Urothelium cell line (cell line): ENCODE measurements at regions not wholly inside any gene's neighbourhood (a gene's known extent, or its start where the extent isn't known, plus 50 kb on each side); places are given as distances from the start of the nearest gene placed in this dataset.
"Not testable (repeated sequence)": the region's sequence is repeated elsewhere in the genome, so short reads cannot be mapped to it uniquely, and the experiment has no call there.

Source experiments
- DNase-seq: peaks from one replicate; pipeline ENCODE4 v3.0.0; 2011; ENCODE audit warnings: low spot score, mixed read lengths
- FAIRE-seq: peaks from 2 replicates; lab custom pipeline; 2011; peaks lifted over from hg19 to GRCh38; lab: Jason Lieb, UNC

DNA sequence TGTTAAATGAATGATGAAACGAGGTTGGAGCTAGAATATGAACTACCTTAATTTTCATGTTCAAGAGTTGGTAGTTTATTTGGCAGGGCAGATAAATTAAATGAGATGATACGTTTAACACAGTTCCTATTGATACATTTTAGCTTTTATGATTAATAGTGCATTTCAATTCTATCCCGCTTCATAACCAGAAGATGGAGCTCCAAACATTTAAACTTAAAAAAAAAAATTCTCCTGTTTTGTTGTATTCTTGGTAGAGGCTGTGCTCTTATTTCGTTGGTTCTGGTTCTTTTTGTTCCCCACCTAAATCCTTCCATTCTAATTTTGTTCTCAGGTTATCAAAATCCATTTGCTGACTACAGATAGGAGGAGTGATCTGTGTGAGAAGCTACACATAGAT lies 71.8 kb upstream of the PTPN13 start:
- DNase-seq, result no peak
- no peak for FAIRE-seq

DNA sequence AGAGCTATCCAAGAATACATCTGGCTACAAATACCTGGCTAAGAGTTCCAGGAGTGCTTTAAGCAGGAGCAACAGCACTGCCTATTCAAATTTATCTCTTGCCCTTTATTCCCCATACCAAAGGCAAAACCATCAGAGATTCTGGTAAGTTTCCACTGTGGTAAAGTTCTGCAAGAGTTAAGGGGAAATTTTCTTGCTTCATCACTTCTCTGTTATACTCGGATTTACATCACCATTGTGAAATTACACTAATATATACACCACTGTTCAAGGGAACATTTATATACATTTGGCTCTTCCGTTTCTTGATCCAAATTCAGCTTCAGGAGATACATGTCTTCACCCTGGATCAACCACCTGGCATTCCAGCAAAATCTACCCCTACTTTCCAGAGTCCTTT lies 70.8 kb upstream of the PTPN13 start:
- FAIRE-seq (no peak), DNase-seq (no peak)

DNA sequence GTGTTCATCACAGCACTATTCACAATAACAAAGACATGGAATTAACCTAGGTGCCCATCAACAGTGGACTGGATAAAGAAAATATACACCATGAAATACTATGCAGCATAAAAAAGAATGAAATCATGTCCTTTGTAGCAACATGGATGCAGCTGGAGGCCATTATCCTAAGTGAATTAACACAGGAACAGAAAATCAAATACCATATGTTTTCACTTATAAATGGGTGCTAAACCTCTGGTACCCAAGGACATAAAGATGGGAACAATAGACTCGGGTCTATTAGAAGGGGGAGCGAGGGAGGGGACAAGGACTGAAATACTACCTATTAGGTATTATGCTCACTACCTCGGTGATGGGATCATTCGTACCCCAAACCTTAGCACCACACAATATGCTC lies 66.4 kb upstream of the PTPN13 start:
- FAIRE-seq, DNase-seq: not testable (repeated sequence)

DNA sequence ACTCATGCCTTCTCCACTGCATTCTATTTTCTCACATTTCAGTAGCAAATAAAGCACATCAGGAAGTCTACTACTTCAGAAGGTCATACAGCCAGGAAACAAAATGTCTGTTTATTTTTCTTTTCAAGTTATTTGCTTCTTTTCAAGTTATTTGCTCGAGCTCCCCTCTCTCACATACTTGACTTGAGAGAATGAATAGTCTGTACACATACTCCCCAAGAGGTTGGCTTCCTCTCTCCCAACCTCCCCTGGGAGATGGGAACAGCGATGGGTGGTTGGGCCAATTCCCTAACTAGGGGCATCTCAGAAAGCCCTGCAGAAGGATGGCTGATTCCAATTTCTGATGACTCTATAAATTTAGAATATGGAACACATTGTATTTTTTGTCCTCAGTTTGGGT lies 64.7 kb upstream of the PTPN13 start:
- no peak for DNase-seq
- no peak for FAIRE-seq

DNA sequence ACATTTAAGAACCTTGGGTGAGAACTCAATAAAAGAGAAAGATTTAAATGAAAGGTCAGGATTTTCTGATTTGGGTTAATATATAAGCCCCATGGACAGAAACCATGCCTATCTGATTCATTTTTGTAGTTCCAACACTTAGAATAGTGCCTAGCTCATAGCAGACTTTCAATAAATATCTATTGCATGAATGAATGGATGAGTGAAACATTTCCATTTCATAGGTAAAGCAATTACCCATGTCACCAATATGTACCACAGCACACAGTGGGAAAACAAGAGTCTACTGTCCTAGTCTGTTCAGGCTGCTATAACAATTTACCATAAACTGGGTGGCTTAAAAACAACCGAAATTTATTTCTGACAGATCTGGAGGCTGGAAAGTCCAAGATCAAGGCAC lies 63.9 kb upstream of the PTPN13 start:
- DNase-seq, result no peak
- no peak for FAIRE-seq

DNA sequence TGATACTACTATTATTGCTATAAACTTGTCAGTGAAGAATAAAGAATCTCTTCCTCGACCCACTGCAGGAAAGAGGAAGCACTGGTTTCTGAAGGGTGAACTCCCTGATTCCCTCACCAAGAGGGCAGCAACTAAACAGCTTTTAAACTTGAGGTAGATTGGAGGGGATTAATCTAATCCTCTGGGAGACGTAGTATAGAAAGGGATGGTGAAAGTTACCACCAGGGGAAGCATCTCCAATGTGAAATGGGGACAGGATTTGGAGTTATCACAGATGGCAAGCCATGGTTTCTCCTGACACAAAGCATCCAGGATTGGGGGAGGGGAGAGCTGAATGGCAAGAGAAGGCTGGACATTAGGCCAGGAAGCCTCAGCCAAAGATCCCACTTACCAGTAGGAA lies 62.7 kb upstream of the PTPN13 start:
- FAIRE-seq (no peak), DNase-seq (no peak)

DNA sequence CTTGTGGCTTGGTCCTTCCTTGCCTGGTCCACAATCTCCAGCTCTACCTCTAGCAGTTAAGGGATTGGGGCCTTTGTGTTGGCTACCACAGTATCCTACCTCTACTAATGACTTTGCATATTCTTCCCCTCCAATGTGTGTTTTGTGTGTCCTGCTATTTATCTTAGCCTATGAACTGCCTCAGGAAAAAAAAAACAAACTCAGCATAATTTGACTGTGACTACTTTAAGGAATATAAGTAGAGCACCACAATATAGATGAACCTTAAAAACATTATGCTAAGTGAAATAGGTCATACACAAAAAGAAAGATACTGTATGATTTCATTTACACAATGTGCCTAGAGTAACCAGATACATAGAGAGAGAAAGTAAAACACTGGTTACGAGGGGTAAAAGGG lies 61.3 kb upstream of the PTPN13 start:
- no peak for FAIRE-seq
- no peak for DNase-seq

DNA sequence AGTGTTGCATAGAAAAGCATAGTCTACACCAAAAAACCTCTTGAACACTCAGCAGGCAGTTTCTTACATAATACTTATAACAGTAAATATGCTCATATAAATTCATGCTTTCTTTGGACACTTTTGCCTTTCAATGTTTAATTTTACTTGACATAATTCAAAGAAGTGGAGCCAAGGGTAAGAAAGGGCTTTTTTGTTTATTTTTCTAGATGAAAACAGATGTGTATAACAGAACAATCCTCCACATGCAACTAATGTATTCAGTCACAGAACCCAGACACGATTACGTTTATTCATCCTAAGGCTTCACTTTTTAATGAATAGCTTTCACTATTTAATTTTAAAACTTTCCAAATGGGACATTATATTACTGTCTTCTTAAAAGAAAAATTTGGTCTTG lies 58.0 kb upstream of the PTPN13 start:
- FAIRE-seq (no peak), DNase-seq (no peak)

DNA sequence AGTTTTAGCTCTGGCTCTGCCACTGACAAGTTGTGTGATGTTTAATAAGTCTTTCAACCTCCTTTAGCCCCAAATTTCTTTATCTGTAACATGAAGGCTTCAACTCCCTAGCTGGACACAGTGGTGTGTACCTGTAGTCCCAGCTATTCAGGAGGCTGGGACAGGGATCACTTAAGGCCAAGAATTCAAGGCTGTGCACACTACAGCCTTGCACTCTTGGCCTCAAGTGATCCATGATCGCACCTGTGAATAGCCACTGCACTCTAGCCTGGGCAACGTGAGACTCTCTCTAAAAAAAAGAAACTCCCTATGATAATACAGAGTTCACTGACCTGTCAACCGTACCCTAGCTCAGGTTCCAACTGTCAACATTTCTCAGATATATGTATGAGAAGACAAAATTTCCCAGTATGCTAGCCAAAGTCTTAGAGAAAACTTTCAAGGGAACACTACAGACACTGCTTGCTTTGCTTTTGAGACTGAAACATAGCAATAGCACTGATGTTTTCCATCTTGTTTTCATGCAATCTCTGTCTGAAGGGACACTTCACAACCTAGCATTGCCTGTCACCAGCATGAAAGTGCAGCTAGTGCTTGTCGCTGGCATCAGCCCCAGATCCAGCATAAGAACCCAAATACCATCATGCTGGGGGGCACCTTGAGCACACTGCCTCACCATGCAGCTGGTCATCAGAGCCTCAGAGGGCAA lies 51.6 kb upstream of the PTPN13 start:
- DNase-seq, result no peak
- FAIRE-seq, result no peak

DNA sequence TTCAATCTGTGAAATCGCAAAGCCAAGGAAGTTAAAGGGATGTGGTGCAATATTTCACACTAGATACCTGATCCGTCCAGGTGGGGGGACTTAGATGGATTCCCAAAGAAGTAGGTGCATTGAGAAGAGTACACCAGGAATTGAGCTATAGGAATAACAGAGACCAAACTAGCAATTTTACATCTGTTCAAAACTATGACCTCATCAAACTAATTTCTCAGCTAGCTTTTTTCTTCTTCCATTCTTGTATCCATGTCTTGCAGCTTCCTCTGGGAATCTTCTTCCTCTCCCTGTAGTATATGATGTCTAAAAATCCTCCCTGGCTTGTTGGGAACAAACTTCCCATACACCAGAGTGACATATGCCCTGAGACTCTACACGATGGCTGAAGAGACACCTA lies 51.0 kb upstream of the PTPN13 start:
- no peak for DNase-seq
- no peak for FAIRE-seq

DNA sequence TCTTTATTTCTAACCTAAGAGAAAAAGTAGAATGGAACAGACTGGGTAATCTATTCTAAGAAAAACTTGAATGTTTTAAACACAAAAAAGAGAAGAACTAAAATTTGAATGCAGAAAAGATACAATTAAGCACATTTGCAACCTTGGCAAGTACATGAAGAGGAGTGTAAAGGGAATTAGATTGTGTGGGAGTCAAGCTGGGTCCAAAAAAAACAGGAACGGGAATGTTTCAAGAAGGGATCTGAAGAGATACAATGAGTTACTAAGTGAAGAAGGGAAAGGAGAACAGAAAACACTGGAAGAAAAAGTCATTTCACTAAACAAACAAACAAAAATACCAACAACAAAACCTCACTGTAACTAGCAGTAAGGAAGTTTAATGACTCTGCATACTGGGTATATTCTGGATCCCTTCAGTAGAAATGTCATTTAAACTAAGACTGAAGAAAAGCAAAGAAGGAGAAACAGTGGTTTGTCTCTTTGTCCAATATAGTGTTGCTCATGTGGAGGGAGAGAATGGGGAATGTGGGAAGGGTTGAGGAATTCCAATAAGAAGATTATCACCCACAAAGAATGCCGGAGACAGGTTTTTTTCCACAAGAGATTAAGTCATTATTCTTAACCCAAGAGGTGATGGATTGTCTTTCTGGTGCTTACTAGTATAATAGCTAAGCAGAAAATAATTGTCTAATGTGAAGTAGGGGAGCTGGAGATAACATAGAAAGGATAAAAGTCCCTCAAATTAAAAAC lies 50.4 kb upstream of the PTPN13 start:
- FAIRE-seq, result no peak

DNA sequence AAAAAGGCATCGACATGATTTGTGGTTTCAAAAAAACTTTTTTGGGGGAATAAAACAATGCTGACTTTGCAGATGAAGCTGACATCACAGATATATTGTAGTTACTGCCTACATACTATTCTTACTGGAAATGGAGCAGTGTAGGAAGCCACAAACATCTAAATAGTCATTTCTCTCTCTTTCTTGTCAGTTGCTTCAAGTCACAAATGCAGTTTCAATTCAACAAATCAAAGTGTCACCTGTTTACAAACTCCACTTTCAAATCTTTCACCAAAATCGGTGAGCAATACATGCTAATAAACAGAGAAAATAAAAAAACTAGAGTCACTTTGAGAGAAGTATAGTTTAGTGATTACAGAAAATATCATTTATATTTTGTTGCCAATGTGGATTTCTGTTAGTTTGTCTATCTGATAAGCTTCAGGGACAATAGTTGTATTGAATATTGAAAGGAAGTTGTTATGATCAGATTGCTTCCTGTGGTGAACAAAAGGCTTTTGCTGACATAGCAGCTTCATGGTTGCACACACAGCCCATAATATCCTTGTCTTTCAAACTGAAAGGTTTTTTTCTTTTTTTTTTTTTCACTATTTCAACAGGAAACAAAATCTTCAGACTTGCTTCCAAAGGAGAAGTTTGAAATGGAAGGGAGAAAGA lies 49.7 kb upstream of the PTPN13 start:
- FAIRE-seq, result no peak
- DNase-seq, result no peak

More for the DNA sequence above, 50.4 kb upstream of the PTPN13 start:
- peak; percentile 41 for DNase-seq
